Suprapubic skin (tissue), 3 donors: ENCODE measurements at regions not wholly inside any gene's neighbourhood (a gene's known extent, or its start where the extent isn't known, plus 50 kb on each side); places are given as distances from the start of the nearest gene placed in this dataset.

Experiments used
- EP300 ChIP-seq: sonication (generic); formaldehyde crosslinking; IDR thresholded peaks from one replicate; pipeline ENCODE4 v1.6.1; 2017; ENCODE audit warnings: antibody characterized with exemption
- TF ChIP-seq, protein P1 (sequence below), 2 donors: fragments of 200-600 bp in 1 of 2; fragments of 450-650 bp in 1 of 2; sonication (generic) in 1 of 2; IDR thresholded peaks; one replicate each; pipeline ENCODE4 v1.5.1; 2016 to 2019; ENCODE audit warnings: antibody characterized with exemption in 2 of 2, mild to moderate bottlenecking in 1 of 2, moderate library complexity in 1 of 2

DNA sequence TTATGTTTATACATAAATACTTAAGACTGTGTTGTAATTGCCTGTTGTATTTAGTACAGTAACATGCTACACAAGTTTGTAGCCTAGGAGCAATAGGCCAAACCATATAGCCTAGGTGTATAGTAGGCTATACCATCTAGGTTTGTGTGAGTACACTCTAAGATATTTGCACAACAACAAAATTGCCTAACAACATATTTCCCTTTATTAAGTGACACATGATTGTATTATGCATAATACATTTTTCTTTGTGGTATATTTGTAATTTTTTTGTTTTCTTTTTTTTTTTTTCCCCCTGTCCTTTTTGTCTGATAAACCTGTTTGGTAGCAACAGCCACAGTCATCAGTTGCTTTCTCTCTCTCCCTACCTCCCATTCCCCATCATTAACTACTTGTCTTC lies 945.6 kb downstream of the ZPLD1 start:
- TF ChIP-seq, protein P1, sequence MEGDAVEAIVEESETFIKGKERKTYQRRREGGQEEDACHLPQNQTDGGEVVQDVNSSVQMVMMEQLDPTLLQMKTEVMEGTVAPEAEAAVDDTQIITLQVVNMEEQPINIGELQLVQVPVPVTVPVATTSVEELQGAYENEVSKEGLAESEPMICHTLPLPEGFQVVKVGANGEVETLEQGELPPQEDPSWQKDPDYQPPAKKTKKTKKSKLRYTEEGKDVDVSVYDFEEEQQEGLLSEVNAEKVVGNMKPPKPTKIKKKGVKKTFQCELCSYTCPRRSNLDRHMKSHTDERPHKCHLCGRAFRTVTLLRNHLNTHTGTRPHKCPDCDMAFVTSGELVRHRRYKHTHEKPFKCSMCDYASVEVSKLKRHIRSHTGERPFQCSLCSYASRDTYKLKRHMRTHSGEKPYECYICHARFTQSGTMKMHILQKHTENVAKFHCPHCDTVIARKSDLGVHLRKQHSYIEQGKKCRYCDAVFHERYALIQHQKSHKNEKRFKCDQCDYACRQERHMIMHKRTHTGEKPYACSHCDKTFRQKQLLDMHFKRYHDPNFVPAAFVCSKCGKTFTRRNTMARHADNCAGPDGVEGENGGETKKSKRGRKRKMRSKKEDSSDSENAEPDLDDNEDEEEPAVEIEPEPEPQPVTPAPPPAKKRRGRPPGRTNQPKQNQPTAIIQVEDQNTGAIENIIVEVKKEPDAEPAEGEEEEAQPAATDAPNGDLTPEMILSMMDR (IDR thresholded peaks at IDR 0.05), result no peak
- TF ChIP-seq EP300, result no peak
